ENCODE measurements at regions not wholly inside any gene's neighbourhood (a gene's known extent, or its start where the extent isn't known, plus 50 kb on each side); places are given as distances from the start of the nearest gene placed in this dataset.

- no peak for FAIRE-seq
These were observed 1052.8 kb upstream of the TMEM132C start for GRCh38 chr12:127214186-127214585.

DNA sequence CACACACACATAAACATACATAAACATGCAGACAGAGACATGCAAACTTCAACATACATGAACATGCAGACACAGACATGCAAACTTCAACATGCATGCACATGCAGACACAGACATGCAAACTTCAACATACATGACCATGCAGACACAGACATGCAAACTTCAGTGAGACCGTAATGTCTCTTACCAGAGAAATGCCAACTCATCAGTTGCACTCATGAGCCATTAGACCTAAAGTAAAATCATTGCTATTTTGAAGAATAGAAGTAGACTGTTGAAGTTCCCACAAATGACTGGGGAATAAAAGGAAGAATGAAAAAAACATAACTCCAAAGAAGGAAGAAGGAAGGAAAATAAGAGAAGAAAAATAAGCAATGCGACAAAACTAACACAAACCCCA is 1044.0 kb upstream of the TMEM132C start:
- no peak for FAIRE-seq

- FAIRE-seq, result no peak
These were observed 1043.2 kb upstream of the TMEM132C start for GRCh38 chr12:127223731-127224130.

- FAIRE-seq, result no peak
These were observed 1036.1 kb upstream of the TMEM132C start for GRCh38 chr12:127230843-127231260.

GRCh38 chr12:127231371-127231770 is 1035.6 kb upstream of the TMEM132C start:
- no peak for FAIRE-seq

DNA sequence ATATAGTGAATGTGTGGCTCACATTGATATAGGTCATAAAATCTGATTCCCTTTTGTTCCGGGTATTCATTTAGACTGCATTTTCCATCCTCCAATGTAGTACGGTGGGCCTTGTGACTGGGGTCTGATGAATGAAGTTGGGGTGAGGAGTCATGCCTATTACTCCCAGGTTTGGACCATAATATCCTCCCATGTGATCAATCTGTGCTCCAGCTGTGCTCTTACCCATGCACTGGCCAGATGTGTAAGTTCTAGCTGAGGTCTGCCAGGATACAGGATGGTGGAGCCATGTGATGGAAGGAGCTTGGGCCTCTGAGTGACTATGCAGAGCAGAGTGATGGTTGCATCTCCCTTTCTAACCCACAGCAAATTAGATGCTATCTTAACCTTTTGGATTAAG is 1034.0 kb upstream of the TMEM132C start:
- no peak for FAIRE-seq

DNA sequence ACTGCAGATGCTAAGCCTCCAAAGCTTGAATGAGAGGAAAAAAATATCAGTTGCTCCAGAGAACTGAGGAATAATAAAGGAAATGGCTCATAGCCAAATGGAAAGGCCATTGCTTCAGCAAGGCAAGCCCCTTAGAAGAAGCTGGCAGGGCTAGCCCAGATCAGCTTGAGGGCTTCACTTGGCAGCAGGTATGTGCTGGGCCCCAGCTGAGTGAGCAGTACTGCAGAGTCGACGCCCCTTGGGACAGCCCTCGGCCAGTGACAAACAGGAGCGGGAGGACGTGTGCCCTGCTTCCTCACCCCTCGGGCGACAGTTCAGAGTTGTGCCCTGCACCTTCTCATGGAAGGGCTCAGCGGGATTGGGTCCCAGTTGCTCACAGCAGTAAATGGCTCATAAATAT is 1031.2 kb upstream of the TMEM132C start:
- no peak for FAIRE-seq

- no peak for FAIRE-seq
These were observed 1030.5 kb upstream of the TMEM132C start for GRCh38 chr12:127236491-127236890.

DNA sequence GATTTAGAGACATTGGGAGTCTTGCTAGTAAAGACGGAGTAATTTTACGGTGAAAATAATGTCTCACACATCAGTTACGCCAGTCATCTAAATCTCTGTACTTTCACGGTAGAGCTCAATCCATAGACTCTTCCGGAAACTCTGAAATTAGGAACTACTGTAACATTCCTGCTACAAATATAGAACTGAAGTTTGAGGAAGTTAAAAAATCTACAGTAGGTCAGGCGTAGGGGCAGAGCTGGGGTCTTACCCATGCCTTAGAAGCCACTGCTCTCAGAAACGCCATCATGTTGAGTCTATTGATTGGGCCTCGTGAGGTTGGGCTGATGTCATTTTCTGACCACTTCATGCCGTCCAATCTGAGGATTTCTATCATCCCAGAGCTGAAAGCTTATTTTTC is 1029.8 kb upstream of the TMEM132C start:
- FAIRE-seq, result no peak

DNA sequence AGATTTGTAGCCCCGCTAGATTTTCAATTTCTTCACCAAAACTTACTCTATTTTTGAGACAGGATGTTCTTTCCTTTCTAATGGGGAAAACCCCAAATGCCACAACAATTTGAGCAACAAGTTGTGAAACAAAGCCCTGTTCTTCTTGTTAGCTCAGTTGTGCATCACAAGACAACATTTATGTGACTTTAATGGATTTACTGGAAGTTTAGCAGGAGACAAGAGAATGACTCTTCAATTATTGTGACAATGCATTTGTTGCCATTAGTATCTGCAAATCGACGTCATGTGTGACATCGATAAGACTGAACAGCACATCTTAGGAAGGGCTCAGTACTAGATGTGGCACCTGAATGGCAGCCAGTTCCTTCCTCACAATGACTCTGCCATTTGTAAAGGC is 1028.9 kb upstream of the TMEM132C start:
- FAIRE-seq, result no peak

DNA sequence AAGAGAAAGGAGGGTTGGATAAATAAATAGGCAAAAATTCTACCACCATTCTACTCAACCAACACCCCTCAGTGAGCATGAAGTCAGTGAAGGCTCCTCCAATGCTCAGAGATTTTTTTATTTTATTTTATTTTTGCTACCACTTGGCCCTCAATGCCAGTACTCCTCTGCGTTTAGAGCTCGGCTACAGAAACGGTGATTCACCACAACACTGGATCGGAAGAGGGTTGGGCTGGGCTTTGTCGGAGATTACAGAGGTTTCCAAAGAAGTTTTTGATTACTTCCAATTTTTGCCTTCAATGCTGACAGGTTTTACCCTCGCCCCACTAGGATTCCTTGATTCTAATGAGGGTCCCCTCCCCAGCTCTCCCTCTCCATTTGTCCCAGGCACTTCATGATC is 1027.2 kb upstream of the TMEM132C start:
- FAIRE-seq, result no peak

DNA sequence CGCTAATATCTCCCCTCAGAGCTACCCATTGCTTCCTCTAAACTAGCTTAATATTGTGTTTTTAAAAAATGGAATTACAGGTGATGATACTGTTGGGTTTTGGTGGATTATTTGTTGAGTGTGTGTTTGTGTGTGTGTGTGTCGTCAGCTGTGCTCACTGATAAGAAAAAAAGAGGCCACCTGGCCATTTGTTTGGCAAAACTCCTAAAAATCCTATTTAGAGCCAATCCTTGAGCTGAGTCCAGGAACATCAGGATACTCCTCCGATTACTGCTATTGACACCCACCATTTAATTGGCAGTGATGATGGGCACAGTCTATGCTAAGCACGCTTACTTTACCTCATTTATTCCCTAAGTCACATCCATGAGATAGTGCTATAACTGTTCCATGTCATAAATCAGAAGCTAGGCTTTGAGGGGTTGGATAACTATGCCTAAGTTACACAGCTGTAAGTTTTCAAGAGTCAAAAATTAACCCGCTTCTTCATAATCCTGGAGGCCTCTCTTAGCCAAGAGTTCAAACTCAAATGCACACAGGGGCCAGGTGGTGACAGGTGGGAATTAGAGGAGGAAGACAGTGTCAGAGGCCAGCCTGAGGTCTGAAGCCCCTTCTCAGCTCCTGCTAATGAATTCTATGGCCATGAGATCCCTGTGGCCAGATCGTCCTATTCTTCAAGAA is 1026.6 kb upstream of the TMEM132C start:
- no peak for FAIRE-seq

DNA sequence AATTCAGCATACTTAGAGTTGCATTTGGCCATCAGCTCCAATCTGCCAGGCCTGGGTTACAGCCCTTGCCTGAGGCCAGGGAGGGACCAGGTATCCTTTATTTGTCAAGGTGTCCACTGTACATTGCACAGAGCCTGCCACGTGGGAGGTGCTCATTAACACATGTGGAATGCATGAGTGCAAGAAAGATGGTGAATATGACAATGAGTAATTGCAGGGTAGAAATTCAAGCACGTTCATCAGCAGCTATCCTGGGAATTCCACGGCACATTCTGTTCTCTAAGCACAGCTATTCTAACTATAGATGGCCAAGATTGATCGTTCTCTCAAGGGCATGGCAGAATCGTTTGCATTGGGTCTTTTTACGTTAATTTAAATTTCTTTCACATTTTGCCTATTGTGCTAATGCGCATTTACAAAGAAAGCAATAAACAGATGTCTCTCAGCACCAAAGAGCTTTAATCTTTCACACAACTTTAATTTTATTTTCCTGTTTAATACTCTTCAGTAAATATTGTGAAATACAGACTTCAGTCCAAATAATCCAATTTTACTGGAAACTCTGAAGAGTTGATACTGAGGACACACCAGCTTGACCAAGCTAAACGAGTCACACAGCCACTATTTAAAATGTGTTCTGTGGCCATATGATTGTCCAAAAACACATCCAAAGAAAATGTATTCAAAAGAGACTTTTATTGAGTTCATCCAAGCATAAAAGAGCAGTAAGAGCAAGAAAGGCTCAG is 1025.7 kb upstream of the TMEM132C start:
- no peak for FAIRE-seq

DNA sequence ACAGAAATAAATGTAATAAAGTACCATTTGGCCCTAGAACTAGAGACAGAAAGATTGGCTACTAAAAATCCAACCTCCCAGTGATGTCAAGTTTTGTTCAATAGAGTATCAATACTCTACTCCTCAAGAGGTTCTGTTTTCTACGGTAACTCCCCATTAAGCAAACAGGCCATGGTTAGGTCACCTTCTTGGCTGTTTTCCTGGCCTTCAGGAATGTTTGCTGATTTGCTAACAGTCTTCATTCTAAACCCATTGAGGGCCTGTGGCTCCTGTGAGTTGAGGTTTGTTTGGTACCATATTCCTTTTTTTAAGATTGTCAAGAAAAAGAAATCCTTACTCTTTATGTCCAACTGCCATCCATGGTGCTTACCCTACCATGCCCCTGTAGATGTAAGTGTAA is 1022.0 kb upstream of the TMEM132C start:
- no peak for FAIRE-seq

DNA sequence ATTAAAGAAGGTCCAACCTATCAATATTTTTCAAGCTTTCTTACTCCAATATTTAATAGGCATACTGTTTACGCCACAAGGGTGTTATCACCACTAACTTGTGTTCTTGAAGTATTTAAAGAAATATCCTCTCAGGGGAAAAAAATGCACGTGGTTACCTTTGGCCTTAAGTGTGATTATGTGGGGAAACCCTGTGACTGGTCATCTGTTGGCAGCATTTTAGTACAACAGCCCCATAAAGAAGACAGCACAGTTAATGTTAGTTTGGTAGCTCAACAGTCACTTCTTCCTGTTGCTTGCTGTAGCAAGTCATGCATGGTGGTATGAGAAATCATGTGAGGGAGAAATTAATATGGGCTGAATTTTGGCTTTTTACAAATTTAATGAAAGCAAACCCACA is 1021.5 kb upstream of the TMEM132C start:
- no peak for FAIRE-seq

GRCh38 chr12:127247937-127248336 is 1019.0 kb upstream of the TMEM132C start:
- no peak for FAIRE-seq

GRCh38 chr12:127249428-127249827 is 1017.5 kb upstream of the TMEM132C start:
- FAIRE-seq, result no peak

DNA sequence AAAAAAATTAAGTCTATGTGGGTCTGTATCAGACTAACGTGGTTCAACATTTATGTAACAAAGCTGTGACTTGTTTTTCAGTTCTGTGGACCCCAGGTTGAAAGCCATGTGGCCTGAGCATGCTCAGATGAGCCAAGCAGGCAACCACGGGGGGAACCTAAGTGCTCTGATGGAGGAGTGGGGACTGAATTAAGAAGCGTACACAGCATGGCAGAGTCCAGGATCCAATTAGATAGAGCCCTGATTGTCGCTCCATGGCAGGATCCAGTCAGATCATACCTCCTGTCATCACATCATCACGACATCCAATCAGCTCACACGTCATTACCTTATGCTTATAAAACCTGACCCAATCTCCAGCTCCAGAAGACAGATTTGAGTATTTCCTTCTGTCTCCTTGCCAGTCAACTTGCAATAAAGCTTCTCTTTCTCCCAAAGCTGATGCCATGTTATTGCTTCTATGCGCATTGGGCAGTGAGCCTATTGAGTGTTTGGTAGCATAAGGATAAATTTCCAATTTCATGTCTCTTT is 1013.1 kb upstream of the TMEM132C start:
- FAIRE-seq, result no peak

GRCh38 chr12:127254420-127254955 is 1012.5 kb upstream of the TMEM132C start:
- no peak for FAIRE-seq

- FAIRE-seq, result no peak
These were observed 1009.5 kb upstream of the TMEM132C start for GRCh38 chr12:127257366-127257935.

GRCh38 chr12:127260531-127260930 is 1006.4 kb upstream of the TMEM132C start:
- no peak for FAIRE-seq

GRCh38 chr12:127260999-127261398 is 1006.0 kb upstream of the TMEM132C start:
- no peak for FAIRE-seq

GRCh38 chr12:127262615-127263014 is 1004.4 kb upstream of the TMEM132C start:
- no peak for FAIRE-seq

DNA sequence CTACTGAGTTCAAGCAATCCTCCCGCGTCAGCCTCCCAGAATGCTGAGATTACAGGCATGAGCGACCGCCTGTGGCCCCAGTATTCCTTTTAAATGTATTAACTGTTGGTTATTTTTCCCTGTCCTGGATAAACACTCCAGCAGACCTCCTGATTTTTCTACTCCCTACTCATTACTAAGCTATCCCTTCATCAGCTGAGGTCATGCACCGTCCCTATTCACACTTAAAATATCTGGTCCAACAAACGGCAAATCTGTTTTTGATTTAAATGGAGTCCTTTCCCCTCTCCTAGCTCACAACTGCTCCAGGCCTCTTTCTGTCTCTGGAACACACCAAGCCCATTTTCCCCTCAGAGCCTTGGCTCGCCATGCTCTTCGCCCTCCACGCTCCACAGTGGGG is 1003.3 kb upstream of the TMEM132C start:
- no peak for FAIRE-seq
